Skeletal muscle tissue (tissue), 3 donors: ENCODE measurements at regions not wholly inside any gene's neighbourhood (a gene's known extent, or its start where the extent isn't known, plus 50 kb on each side); places are given as distances from the start of the nearest gene placed in this dataset.

Experiments used
- H3K27ac ChIP-seq: one replicate; pipeline ENCODE4 v1.7.0; 2013; ENCODE audit warnings: mild to moderate bottlenecking, low read depth, low read length, inconsistent platforms
- H3K27me3 ChIP-seq, 3 donors: one replicate each; pipeline ENCODE4 v1.7.0; 2013; ENCODE audit warnings: low read length in 3 of 3; ENCODE audit not compliant: control insufficient read depth in 3 of 3, insufficient read depth in 3 of 3
- H3K36me3 ChIP-seq, 3 donors: one replicate each; pipeline ENCODE4 v1.7.0; 2013; ENCODE audit warnings: low read length in 3 of 3; ENCODE audit not compliant: control insufficient read depth in 3 of 3, insufficient read depth in 3 of 3
- H3K4me1 ChIP-seq, 3 donors: one replicate each; pipeline ENCODE4 v1.7.0; 2013; ENCODE audit warnings: low read length in 3 of 3, mild to moderate bottlenecking in 3 of 3; ENCODE audit not compliant: control insufficient read depth in 3 of 3, insufficient read depth in 3 of 3
- H3K4me3 ChIP-seq, 3 donors: one replicate each; pipeline ENCODE4 v1.7.0; 2013; ENCODE audit warnings: low read length in 3 of 3
- H3K9ac ChIP-seq, 3 donors: one replicate each; pipeline ENCODE4 v1.7.0; 2013; ENCODE audit warnings: low read length in 3 of 3, mild to moderate bottlenecking in 3 of 3, moderate library complexity in 2 of 3, low read depth in 1 of 3
- H3K9me3 ChIP-seq, 3 donors: one replicate each; pipeline ENCODE4 v1.7.0; 2013; ENCODE audit warnings: low read length in 3 of 3; ENCODE audit not compliant: control insufficient read depth in 3 of 3
- donor health status: Osteomylitis.

- Histone ChIP-seq H3K4me1 (no peaks in the 10 kb centered on the region), H3K27me3 (no peaks in the 10 kb centered on the region), H3K27ac (no peak overlapping the region), H3K9ac (no peak overlapping the region), H3K9me3 (peaks cover 0 to 6% (median 0%) of the 10 kb centered on the region in 3 donors), H3K36me3 (no peaks in the 10 kb centered on the region), H3K4me3 (no peak overlapping the region)
Observed at GRCh38 chr9:22574740-22575139, 128.1 kb downstream of the DMRTA1 start.

GRCh38 chr9:22580788-22581187 is 134.2 kb downstream of the DMRTA1 start:
- Histone ChIP-seq H3K4me3 (peak overlapping the region in 2 of 3 donors; percentile 7 to 8), H3K9me3 (peaks cover 0 to under 1% (median 0%) of the 10 kb centered on the region in 3 donors), H3K27ac (no peak overlapping the region), H3K9ac (no peak overlapping the region), H3K27me3 (no peaks in the 10 kb centered on the region), H3K4me1 (no peaks in the 10 kb centered on the region), H3K36me3 (no peaks in the 10 kb centered on the region)

- Histone ChIP-seq H3K36me3 (no peaks in the 10 kb centered on the region), H3K27ac (no peak overlapping the region), H3K9ac (no peak overlapping the region), H3K4me3 (no peak overlapping the region), H3K9me3 (no peaks in the 10 kb centered on the region), H3K27me3 (no peaks in the 10 kb centered on the region), H3K4me1 (no peaks in the 10 kb centered on the region)
Observed at GRCh38 chr9:22582221-22582620, 135.6 kb downstream of the DMRTA1 start.

GRCh38 chr9:22588918-22589317 is 142.3 kb downstream of the DMRTA1 start:
- Histone ChIP-seq H3K27me3 (no peaks in the 10 kb centered on the region), H3K4me1 (no peaks in the 10 kb centered on the region), H3K9me3 (no peaks in the 10 kb centered on the region), H3K36me3 (no peaks in the 10 kb centered on the region), H3K9ac (no peak overlapping the region), H3K27ac (no peak overlapping the region), H3K4me3 (no peak overlapping the region)

- no peak overlapping the region for H3K4me3 ChIP-seq
- H3K4me1 ChIP-seq, result no peaks in the 10 kb centered on the region
Observed at GRCh38 chr9:22590336-22591033, 143.9 kb downstream of the DMRTA1 start.

GRCh38 chr9:22595805-22596204 is 149.2 kb downstream of the DMRTA1 start:
- Histone ChIP-seq H3K9me3 (no peaks in the 10 kb centered on the region), H3K27me3 (no peaks in the 10 kb centered on the region)

More at GRCh38 chr9:22590336-22591033, 143.9 kb downstream of the DMRTA1 start:
- H3K27me3 ChIP-seq, result no peaks in the 10 kb centered on the region
- H3K27ac ChIP-seq, result no peak overlapping the region
- H3K9me3 ChIP-seq, result no peaks in the 10 kb centered on the region
- H3K9ac ChIP-seq, result no peak overlapping the region
- no peaks in the 10 kb centered on the region for H3K36me3 ChIP-seq

GRCh38 chr9:22617156-22617555 is 170.5 kb downstream of the DMRTA1 start:
- no peaks in the 10 kb centered on the region for H3K9me3 ChIP-seq
- no peaks in the 10 kb centered on the region for H3K36me3 ChIP-seq
- H3K4me1 ChIP-seq, result peaks cover 0 to 6% (median 6%) of the 10 kb centered on the region in 3 donors
- H3K9ac ChIP-seq, result no peak overlapping the region
- H3K27me3 ChIP-seq, result no peaks in the 10 kb centered on the region
- H3K4me3 ChIP-seq, result no peak overlapping the region
- no peak overlapping the region for H3K27ac ChIP-seq

More at GRCh38 chr9:22595805-22596204, 149.2 kb downstream of the DMRTA1 start:
- no peak overlapping the region for H3K9ac ChIP-seq
- no peak overlapping the region for H3K4me3 ChIP-seq
- H3K4me1 ChIP-seq, result no peaks in the 10 kb centered on the region
- H3K36me3 ChIP-seq, result no peaks in the 10 kb centered on the region
- H3K27ac ChIP-seq, result no peak overlapping the region

GRCh38 chr9:22622815-22623214 is 176.2 kb downstream of the DMRTA1 start:
- Histone ChIP-seq H3K27ac (no peak overlapping the region), H3K36me3 (no peaks in the 10 kb centered on the region), H3K4me1 (peaks cover 0 to under 1% (median 0%) of the 10 kb centered on the region in 3 donors), H3K27me3 (no peaks in the 10 kb centered on the region), H3K4me3 (no peak overlapping the region), H3K9me3 (no peaks in the 10 kb centered on the region), H3K9ac (no peak overlapping the region)

GRCh38 chr9:22623236-22623635 is 176.6 kb downstream of the DMRTA1 start:
- H3K27me3 ChIP-seq, result no peaks in the 10 kb centered on the region
- no peak overlapping the region for H3K27ac ChIP-seq
- no peaks in the 10 kb centered on the region for H3K9me3 ChIP-seq
- H3K9ac ChIP-seq, result no peak overlapping the region
- H3K4me1 ChIP-seq, result no peaks in the 10 kb centered on the region
- no peaks in the 10 kb centered on the region for H3K36me3 ChIP-seq
- H3K4me3 ChIP-seq, result no peak overlapping the region

- H3K27ac ChIP-seq, result no peak overlapping the region
- H3K9me3 ChIP-seq, result no peaks in the 10 kb centered on the region
- no peak overlapping the region for H3K9ac ChIP-seq
- H3K36me3 ChIP-seq, result no peaks in the 10 kb centered on the region
- H3K4me3 ChIP-seq, result no peak overlapping the region
- no peaks in the 10 kb centered on the region for H3K27me3 ChIP-seq
- H3K4me1 ChIP-seq, result no peaks in the 10 kb centered on the region
Observed at GRCh38 chr9:22625540-22625939, 178.9 kb downstream of the DMRTA1 start.
